GM21360 (cell line): ENCODE measurements at regions not wholly inside any gene's neighbourhood (a gene's known extent, or its start where the extent isn't known, plus 50 kb on each side); places are given as distances from the start of the nearest gene placed in this dataset.

Experiments used
- ATAC-seq: cut with Tn5 transposase; IDR thresholded peaks from one replicate; pipeline ENCODE4 v1.9.1; 2021; ENCODE audit warnings: mild to moderate bottlenecking, moderate library complexity; ENCODE audit not compliant: unreplicated experiment

- no peak for ATAC-seq
Measured at GRCh38 chr18:45298986-45299385, 316.3 kb upstream of the SLC14A2 start.

- ATAC-seq, result no peak
Measured at GRCh38 chr18:45303026-45303425, 312.2 kb upstream of the SLC14A2 start.

GRCh38 chr18:45304558-45304957, 310.7 kb upstream of the SLC14A2 start:
- no peak for ATAC-seq

GRCh38 chr18:45312555-45313126, 302.6 kb upstream of the SLC14A2 start:
- ATAC-seq, result no peak

GRCh38 chr18:45316127-45316526, 299.1 kb upstream of the SLC14A2 start:
- no peak for ATAC-seq

- no peak for ATAC-seq
Measured at GRCh38 chr18:45317948-45318640, 297.2 kb upstream of the SLC14A2 start.

- no peak for ATAC-seq
Measured at GRCh38 chr18:45320724-45321123, 294.6 kb upstream of the SLC14A2 start.

- no peak for ATAC-seq
Measured at GRCh38 chr18:45321520-45321919, 293.8 kb upstream of the SLC14A2 start.

- no peak for ATAC-seq
Measured at GRCh38 chr18:45322343-45322742, 292.9 kb upstream of the SLC14A2 start.

GRCh38 chr18:45324101-45324494, 291.2 kb upstream of the SLC14A2 start:
- ATAC-seq, result no peak

GRCh38 chr18:45324495-45325113, 290.7 kb upstream of the SLC14A2 start:
- no peak for ATAC-seq

GRCh38 chr18:45325778-45326177, 289.5 kb upstream of the SLC14A2 start:
- ATAC-seq, result no peak

- no peak for ATAC-seq
Measured at GRCh38 chr18:45326505-45326904, 288.8 kb upstream of the SLC14A2 start.

- ATAC-seq, result no peak
Measured at GRCh38 chr18:45328296-45328695, 287.0 kb upstream of the SLC14A2 start.

GRCh38 chr18:45328811-45329210, 286.5 kb upstream of the SLC14A2 start:
- no peak for ATAC-seq

GRCh38 chr18:45329316-45329715, 286.0 kb upstream of the SLC14A2 start:
- no peak for ATAC-seq

GRCh38 chr18:45330170-45330594, 285.1 kb upstream of the SLC14A2 start:
- no peak for ATAC-seq

GRCh38 chr18:45332871-45333270, 282.4 kb upstream of the SLC14A2 start:
- no peak for ATAC-seq

GRCh38 chr18:45334191-45334590, 281.1 kb upstream of the SLC14A2 start:
- ATAC-seq, result no peak

GRCh38 chr18:45335282-45336043, 279.8 kb upstream of the SLC14A2 start:
- no peak for ATAC-seq

- ATAC-seq, result no peak
Measured at GRCh38 chr18:45336448-45336847, 278.8 kb upstream of the SLC14A2 start.

- ATAC-seq, result no peak
Measured at GRCh38 chr18:45337477-45337876, 277.8 kb upstream of the SLC14A2 start.
